ENCODE measurements at regions not wholly inside any gene's neighbourhood (a gene's known extent, or its start where the extent isn't known, plus 50 kb on each side); places are given as distances from the start of the nearest gene placed in this dataset.
A peak's percentile ranks its signal among the peaks of the same experiment; 100 is the strongest.

- TF ChIP-seq CTCF (conservative IDR thresholded peaks at IDR 0.05) (peak; percentile 74), ZFX (IDR thresholded peaks at IDR 0.05) (no peak)
Observed at GRCh38 chr3:178434206-178434805, 101.9 kb upstream of the KCNMB2 start.

Data from C4-2B (cell line).